ENCODE measurements at regions not wholly inside any gene's neighbourhood (a gene's known extent, or its start where the extent isn't known, plus 50 kb on each side); places are given as distances from the start of the nearest gene placed in this dataset.

- no peak for DNase-seq
These were observed 316.9 kb upstream of the ZEB2 start for GRCh38 chr2:144836635-144837350.

- no peak for DNase-seq
These were observed 315.9 kb upstream of the ZEB2 start for GRCh38 chr2:144835634-144836350.

- DNase-seq, result no peak
These were observed 315.2 kb upstream of the ZEB2 start for GRCh38 chr2:144834998-144835633.

- DNase-seq, result no peak
These were observed 314.4 kb upstream of the ZEB2 start for GRCh38 chr2:144834363-144834762.

- peak in 1 of 2 donors; percentile 58 for DNase-seq
These were observed 313.2 kb upstream of the ZEB2 start for GRCh38 chr2:144833075-144833637.

- DNase-seq, result no peak
These were observed 312.1 kb upstream of the ZEB2 start for GRCh38 chr2:144832048-144832447.

- no peak for DNase-seq
These were observed 310.6 kb upstream of the ZEB2 start for GRCh38 chr2:144830543-144830942.

GRCh38 chr2:144827404-144827803 is 307.5 kb upstream of the ZEB2 start:
- no peak for DNase-seq

- no peak for DNase-seq
These were observed 306.2 kb upstream of the ZEB2 start for GRCh38 chr2:144826105-144826504.

GRCh38 chr2:144825331-144826020 is 305.6 kb upstream of the ZEB2 start:
- no peak for DNase-seq

- no peak for DNase-seq
These were observed 304.6 kb upstream of the ZEB2 start for GRCh38 chr2:144824306-144825080.

GRCh38 chr2:144822966-144823365 is 303.0 kb upstream of the ZEB2 start:
- no peak for DNase-seq

GRCh38 chr2:144812288-144812687 is 292.4 kb upstream of the ZEB2 start:
- DNase-seq, result no peak

- no peak for DNase-seq
These were observed 281.8 kb upstream of the ZEB2 start for GRCh38 chr2:144801766-144802165.

- no peak for DNase-seq
These were observed 281.4 kb upstream of the ZEB2 start for GRCh38 chr2:144801325-144801724.

- DNase-seq, result no peak
These were observed 279.1 kb upstream of the ZEB2 start for GRCh38 chr2:144798989-144799388.

GRCh38 chr2:144798034-144798433 is 278.1 kb upstream of the ZEB2 start:
- DNase-seq, result no peak

- DNase-seq, result no peak
These were observed 277.0 kb upstream of the ZEB2 start for GRCh38 chr2:144796936-144797335.

- DNase-seq, result no peak
These were observed 276.2 kb upstream of the ZEB2 start for GRCh38 chr2:144796164-144796563.

GRCh38 chr2:144785253-144785652 is 265.3 kb upstream of the ZEB2 start:
- no peak for DNase-seq

- DNase-seq, result no peak
These were observed 261.1 kb upstream of the ZEB2 start for GRCh38 chr2:144780983-144781382.

GRCh38 chr2:144776766-144777165 is 256.8 kb upstream of the ZEB2 start:
- no peak for DNase-seq
